Spleen (tissue), 7 donors: ENCODE measurements at regions not wholly inside any gene's neighbourhood (a gene's known extent, or its start where the extent isn't known, plus 50 kb on each side); places are given as distances from the start of the nearest gene placed in this dataset.
"Not testable (repeated sequence)": the region's sequence is repeated elsewhere in the genome, so short reads cannot be mapped to it uniquely, and the experiment has no call there.

Source experiments
- POLR2AphosphoS5 ChIP-seq, 3 donors: sonication (generic); formaldehyde crosslinking; IDR thresholded peaks; one replicate each; pipeline ENCODE4 v1.5.1; 2017; ENCODE audit warnings: antibody characterized with exemption in 3 of 3
- TF ChIP-seq, protein P1 (sequence below), 11 experiments: fragments of 200-600 bp in 7 of 11; fragments of 450-650 bp in 4 of 11; sonication (generic) in 4 of 11; IDR thresholded peaks in 8 of 11; conservative IDR thresholded peaks in 3 of 11; 1 replicate in 7 of 11; 2 replicates in 4 of 11; pipeline versions ENCODE4 v1.4.0 to v1.8.0; 2016 to 2021; ENCODE audit warnings: antibody characterized with exemption in 11 of 11, inconsistent platforms in 4 of 11, mild to moderate bottlenecking in 1 of 11
- donor health status: DM: no; HTN: no; CAD: no; lungs with moderate emphysema.
- donor health status: DM: no; HTN: no; CAD: no.
- donor health status: DM: no; HTN: no; CAD: no.

DNA sequence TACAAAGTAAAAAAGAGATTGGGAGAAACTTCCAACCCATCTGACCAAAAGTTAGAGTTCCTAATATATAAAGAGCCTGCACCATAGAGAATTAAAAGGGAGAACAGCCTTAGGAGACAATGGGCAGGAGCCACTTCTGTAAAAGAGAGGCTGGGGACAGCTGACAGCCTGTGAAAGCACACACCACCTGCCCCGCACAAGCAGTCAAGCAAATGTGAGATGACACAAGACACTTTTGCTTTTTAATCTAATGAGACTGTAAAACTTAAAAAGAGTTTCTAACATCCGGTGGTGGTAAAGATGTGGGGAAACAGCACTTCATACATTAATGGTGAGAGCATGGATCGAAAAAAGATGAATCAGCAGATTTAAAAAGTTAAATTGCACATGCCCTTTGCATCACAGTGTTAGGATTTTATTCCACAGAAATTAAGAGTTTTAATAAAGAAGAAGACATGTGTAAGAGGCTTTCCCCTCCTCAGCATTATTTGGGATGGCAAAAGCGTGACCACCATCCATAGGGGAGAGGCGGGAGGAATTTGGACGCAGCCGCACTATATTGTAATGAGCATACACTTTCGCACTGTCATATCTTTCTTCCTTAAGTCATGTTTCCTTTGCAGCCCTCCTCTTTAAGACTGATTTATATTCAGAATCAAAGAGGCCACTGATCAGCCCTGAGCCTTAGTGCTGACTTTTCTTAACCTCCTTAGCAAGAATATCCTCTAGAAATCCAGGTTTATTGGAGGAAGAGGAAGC lies 322.2 kb upstream of the CHRNA7 start:
- TF ChIP-seq, protein P1, sequence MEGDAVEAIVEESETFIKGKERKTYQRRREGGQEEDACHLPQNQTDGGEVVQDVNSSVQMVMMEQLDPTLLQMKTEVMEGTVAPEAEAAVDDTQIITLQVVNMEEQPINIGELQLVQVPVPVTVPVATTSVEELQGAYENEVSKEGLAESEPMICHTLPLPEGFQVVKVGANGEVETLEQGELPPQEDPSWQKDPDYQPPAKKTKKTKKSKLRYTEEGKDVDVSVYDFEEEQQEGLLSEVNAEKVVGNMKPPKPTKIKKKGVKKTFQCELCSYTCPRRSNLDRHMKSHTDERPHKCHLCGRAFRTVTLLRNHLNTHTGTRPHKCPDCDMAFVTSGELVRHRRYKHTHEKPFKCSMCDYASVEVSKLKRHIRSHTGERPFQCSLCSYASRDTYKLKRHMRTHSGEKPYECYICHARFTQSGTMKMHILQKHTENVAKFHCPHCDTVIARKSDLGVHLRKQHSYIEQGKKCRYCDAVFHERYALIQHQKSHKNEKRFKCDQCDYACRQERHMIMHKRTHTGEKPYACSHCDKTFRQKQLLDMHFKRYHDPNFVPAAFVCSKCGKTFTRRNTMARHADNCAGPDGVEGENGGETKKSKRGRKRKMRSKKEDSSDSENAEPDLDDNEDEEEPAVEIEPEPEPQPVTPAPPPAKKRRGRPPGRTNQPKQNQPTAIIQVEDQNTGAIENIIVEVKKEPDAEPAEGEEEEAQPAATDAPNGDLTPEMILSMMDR (IDR thresholded peaks at IDR 0.05 in 8 of 11, conservative IDR thresholded peaks at IDR 0.05 in 3 of 11) = not testable (repeated sequence)
- not testable (repeated sequence) for TF ChIP-seq POLR2AphosphoS5 (IDR thresholded peaks at IDR 0.05)
